Endodermal cell (in vitro differentiated cells): ENCODE measurements at regions not wholly inside any gene's neighbourhood (a gene's known extent, or its start where the extent isn't known, plus 50 kb on each side); places are given as distances from the start of the nearest gene placed in this dataset. TPM values are rescaled to one million over a fixed set of nuclear protein-coding genes. Genes with fewer than 3 reads are reported as not detected.

Experiments
- DNase-seq: peaks from one replicate; pipeline ENCODE4 v3.0.0-alpha.2; 2017
- H3K27ac ChIP-seq: 2 replicates; pipeline ENCODE4 v1.5.1; 2013; ENCODE audit warnings: mild to moderate bottlenecking, low read depth, low read length, moderate library complexity
- H3K27me3 ChIP-seq: 2 replicates; pipeline ENCODE4 v1.6.1; 2013; ENCODE audit warnings: mild to moderate bottlenecking, low read length, moderate library complexity; ENCODE audit not compliant: insufficient read depth, control insufficient read depth, poor library complexity, severe bottlenecking
- H3K36me3 ChIP-seq: 2 replicates; pipeline ENCODE4 v1.7.0; 2013; ENCODE audit warnings: mild to moderate bottlenecking, low read length, moderate library complexity; ENCODE audit not compliant: control insufficient read depth, insufficient read depth
- H3K4me1 ChIP-seq: one replicate; pipeline ENCODE4 v1.7.0; 2013; ENCODE audit warnings: low read length; ENCODE audit not compliant: control insufficient read depth, insufficient read depth
- H3K4me3 ChIP-seq: 2 replicates; pipeline ENCODE4 v1.5.1; 2013; ENCODE audit warnings: mild to moderate bottlenecking, low read length, moderate library complexity
- H3K9ac ChIP-seq: 2 replicates; pipeline ENCODE4 v1.6.1; 2013; ENCODE audit warnings: mild to moderate bottlenecking, low read length, moderate library complexity; ENCODE audit not compliant: poor library complexity, severe bottlenecking; ENCODE audit errors: extremely low read depth
- H3K9me3 ChIP-seq: 2 replicates; pipeline ENCODE4 v1.6.1; 2013; ENCODE audit warnings: mild to moderate bottlenecking, low read length, moderate library complexity; ENCODE audit not compliant: control insufficient read depth
- H3K27ac Mint-ChIP-seq: 2 replicates; pipeline ENCODE4 v1.8.0; 2020; ENCODE audit warnings: mixed read lengths
- H3K27me3 Mint-ChIP-seq: 2 replicates; pipeline ENCODE4 v1.8.0; 2021; ENCODE audit warnings: mild to moderate bottlenecking, mixed read lengths; ENCODE audit not compliant: insufficient read depth
- H3K36me3 Mint-ChIP-seq: 2 replicates; pipeline ENCODE4 v1.8.0; 2020; ENCODE audit warnings: low read depth, mixed read lengths
- H3K4me1 Mint-ChIP-seq: 2 replicates; pipeline ENCODE4 v1.8.0; 2020; ENCODE audit warnings: mixed read lengths
- H3K4me3 Mint-ChIP-seq: 2 replicates; pipeline ENCODE4 v1.8.0; 2020; ENCODE audit warnings: mild to moderate bottlenecking, moderate library complexity, mixed read lengths
- H3K9me3 Mint-ChIP-seq: 2 replicates; pipeline ENCODE4 v1.8.0; 2020; ENCODE audit warnings: mild to moderate bottlenecking, mixed read lengths
- CTCF ChIP-seq: fragments of 200-600 bp; sonication (generic); conservative IDR thresholded peaks from 2 replicates; pipeline ENCODE4 v1.5.0; 2021; ENCODE audit warnings: antibody characterized with exemption, mild to moderate bottlenecking
- WGBS, 2 experiments: methylation state at CpG; one replicate each; pipeline versions ENCODE4 v1.1.5 to v1.1.7; 2013; ENCODE audit warnings: missing lambda C conversion rate in 2 of 2, mixed read lengths in 1 of 2; ENCODE audit not compliant: insufficient coverage in 1 of 2, insufficient read length in 1 of 2; 5-methylcytosine and 5-hydroxymethylcytosine counted together
- microRNA-seq: library from miRNA; unstranded; fragments of <30 nt; microRNA quantifications from one replicate; pipeline ENCODE4 v1.2.0, GENCODE V29; 2020; ENCODE audit warnings: borderline microRNAs expressed

DNA sequence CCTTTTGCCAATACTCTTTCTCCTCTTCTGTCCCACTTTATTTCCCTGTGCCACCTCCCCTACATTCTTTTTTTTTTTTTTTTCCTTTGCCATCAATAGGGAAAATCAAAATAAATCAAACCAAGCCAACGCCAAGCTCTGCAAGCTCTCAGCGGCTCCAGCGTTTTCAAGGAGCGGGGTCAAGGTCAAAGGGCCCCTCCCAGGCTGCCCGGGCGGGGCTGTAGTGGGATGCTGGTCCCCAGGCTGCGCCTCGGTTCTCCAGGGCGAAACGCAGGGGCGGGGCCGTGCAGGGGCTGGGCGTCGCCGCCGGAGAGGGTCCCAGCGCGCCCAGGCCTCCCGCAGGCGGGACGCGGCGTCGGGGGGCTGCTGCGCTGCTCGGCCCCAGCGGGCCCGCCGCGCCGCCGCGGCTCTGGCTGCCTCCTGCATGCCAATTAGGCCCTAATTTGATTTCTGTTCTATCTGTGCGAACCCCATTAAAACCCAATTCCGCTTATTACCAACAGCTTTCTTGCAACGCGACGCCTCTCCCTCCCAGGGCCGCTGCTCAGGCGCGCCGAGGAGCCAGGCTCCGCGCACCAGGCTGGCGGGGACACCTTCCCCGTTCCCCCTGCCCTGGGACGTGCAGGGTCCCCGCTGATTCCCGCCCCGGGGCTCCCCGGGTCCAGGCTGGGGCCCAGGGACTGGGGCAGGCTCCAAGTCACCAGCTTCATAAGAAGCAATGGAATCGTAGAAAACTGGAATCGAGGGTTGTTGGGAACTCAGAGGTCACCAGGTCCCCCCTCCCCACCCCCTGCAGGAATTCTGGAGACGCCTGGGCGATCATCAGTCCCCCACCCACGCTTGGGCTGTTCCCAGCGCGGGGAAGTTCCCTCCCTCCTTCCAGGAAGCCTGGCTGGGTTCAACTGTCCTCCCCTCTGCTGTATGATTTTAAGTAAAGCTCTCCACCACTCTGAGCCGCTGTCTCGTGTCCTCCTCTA, 50.7 kb upstream of the MAP1LC3B2 start:
- Histone ChIP-seq H3K27me3 (no peaks in the 10 kb centered on the region), H3K4me1 (no peaks in the 10 kb centered on the region), H3K36me3 (no peaks in the 10 kb centered on the region), H3K4me3 (peak overlapping the region; percentile 77), H3K27ac (no peak overlapping the region), H3K9ac (peak overlapping the region; percentile 51), H3K9me3 (no peaks in the 10 kb centered on the region)
- H3K27ac Mint-ChIP-seq: peak overlapping the region; percentile 58
- H3K4me3 Mint-ChIP-seq: peak overlapping the region; percentile 54
- peaks cover 12% of the 10 kb centered on the region for H3K4me1 Mint-ChIP-seq
- H3K36me3 Mint-ChIP-seq: no peaks in the 10 kb centered on the region
- 3 to 6% methylated on average over 27 to 60 of the region's 60 CpGs for WGBS, 2 experiments
- TF ChIP-seq CTCF: no peak
- DNase-seq: peak; percentile 90
- no peaks in the 10 kb centered on the region for H3K9me3 Mint-ChIP-seq
- H3K27me3 Mint-ChIP-seq: peaks cover 10% of the 10 kb centered on the region

Small RNAs in the stretch of these regions (microRNA-seq; reads per million reads assigned to microRNA genes)
- not detected for gene MIR4472-2
